ENCODE measurements at regions not wholly inside any gene's neighbourhood (a gene's known extent, or its start where the extent isn't known, plus 50 kb on each side); places are given as distances from the start of the nearest gene placed in this dataset.

GRCh38 chr3:176741664-176742047 is 455.6 kb downstream of the TBL1XR1 start:
- TF ChIP-seq CTCF (conservative IDR thresholded peaks at IDR 0.05) (no peak), EZH2 (IDR thresholded peaks at IDR 0.05; ENCODE audit: low read depth) (no peak)

Data from PC-9 (cell line).